HG02943 (cell line): ENCODE measurements at regions not wholly inside any gene's neighbourhood (a gene's known extent, or its start where the extent isn't known, plus 50 kb on each side); places are given as distances from the start of the nearest gene placed in this dataset.

Experiments
- ATAC-seq: cut with Tn5 transposase; IDR thresholded peaks from one replicate; pipeline ENCODE4 v1.9.1; 2021; ENCODE audit warnings: mild to moderate bottlenecking, low read depth, moderate library complexity; ENCODE audit not compliant: unreplicated experiment

- ATAC-seq = no peak
These were observed 107.6 kb downstream of the VEGFA start for GRCh38 chr6:43877463-43878126.

DNA sequence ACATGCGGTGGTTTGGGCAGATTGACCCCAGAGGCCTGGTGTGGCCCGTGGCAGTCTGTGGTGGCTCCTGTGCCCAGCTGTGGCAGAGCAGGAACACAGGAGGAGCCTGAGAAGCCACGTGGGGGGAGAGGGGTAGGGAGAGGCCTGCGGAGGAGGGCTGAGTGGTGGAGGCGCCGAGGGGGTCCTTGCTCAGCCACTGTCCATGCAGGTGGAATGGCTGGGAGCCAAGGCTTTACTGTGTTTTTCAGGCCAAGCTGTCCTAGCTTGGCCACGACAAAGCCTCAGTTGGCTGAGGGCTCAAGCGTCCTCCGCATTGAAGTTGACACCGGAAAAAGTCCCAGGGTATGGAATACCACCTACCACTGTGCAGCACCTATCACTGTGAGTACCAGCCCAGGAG lies 107.0 kb downstream of the VEGFA start:
- no peak for ATAC-seq

GRCh38 chr6:43876602-43877001 lies 106.6 kb downstream of the VEGFA start:
- ATAC-seq = no peak

GRCh38 chr6:43875849-43876572 lies 106.0 kb downstream of the VEGFA start:
- ATAC-seq = no peak

DNA sequence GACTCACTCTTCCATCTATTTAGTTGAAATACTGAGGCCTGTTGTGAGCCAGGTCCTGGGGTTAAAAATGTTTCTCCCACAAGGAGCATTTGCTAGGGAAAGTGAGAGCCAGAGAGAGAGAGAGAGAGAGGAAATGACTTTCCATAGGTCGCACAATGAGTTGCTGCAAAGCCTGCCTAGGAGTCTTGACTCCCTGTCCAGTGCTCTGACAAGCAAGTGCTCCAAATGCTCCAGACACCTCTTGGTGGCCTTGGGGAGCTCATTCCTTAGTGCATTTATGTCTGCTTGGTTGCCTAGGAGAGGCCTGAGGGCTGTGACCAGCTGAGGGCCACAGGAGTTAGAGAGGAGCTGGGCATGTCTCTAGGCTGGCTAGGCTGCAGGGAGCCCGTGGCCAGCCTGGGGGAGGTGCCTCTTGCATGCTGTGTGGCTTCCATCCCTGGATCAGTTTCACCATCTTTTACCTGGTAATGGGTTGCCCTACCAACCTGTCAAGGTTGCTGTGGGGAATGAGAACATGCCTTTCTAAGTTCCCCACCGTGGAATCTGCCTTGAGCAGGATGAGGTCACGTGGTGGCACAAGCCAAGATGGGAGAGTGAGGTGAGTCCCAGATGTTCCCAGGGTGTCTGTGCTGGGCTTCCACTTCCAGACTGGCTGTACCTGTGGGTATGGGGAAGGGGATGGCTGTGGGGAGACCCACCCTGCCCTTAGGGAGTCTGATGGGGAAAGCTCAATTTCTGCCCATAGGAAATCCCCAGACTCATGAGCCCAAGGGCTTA lies 105.0 kb downstream of the VEGFA start:
- ATAC-seq = no peak

DNA sequence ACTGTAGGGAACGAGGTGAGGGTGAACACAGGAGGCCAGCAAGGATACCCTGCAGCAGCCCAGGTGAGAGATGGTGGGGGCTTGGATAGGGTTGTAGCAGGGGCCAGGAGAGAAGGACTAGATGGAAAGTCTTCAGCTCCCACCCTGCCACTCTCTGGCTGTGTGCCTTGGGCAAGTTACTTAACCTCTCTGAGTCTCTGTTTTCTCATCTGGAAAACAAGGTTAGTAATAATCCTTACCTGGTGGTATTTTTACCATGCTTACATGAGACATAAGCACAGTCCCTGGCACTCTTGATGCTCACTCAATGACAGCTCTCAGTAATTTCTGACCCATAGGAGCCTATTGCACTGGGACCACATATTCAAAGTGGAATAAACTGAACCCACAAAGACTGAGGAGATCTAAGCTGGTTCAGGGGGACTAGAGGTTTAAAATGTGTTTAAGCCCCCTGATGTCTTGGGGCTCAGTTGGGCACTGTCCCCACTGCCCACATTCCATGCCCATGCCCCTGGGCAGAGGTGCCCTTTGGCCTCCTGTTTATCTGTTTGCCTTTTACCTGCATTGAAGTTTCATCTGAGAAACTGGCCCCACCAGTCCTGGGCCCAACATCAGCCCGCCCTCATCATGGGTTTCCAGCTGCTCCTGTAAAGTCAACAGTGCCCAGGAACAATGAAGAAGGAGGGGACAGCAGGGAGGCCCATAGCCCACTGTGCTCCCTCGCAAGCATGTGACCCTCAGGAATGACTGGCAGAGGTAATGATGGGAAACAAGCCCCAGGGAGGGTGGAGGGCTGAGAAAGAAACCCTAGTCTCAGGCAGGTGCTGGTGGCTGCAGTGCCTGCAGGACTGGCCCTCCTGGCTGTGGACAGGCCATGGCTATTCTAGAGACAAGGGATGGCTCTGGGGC lies 104.0 kb downstream of the VEGFA start:
- no peak for ATAC-seq

- no peak for ATAC-seq
These were observed 101.9 kb downstream of the VEGFA start for GRCh38 chr6:43871933-43872332.

GRCh38 chr6:43871284-43871683 lies 101.3 kb downstream of the VEGFA start:
- ATAC-seq = no peak

DNA sequence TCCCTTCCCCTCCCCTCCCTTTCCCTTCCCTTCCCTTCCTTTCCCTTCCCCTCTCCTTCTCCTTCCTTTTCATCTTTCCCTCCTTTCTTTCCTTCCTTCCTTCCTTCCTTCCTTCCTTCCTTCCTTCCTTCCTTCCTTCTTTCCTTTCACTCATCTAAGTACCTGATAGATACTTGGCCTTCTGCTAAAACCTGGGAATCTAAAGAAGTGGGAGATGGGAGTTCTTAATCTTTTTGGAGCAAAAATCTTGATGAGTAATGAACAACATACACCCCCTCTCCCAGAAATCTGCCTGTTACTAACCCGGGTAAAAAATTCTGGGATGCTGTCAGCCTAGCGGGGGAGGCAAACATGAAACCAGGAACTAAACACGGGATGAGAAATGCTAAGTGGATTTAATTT lies 100.7 kb downstream of the VEGFA start:
- ATAC-seq = no peak

DNA sequence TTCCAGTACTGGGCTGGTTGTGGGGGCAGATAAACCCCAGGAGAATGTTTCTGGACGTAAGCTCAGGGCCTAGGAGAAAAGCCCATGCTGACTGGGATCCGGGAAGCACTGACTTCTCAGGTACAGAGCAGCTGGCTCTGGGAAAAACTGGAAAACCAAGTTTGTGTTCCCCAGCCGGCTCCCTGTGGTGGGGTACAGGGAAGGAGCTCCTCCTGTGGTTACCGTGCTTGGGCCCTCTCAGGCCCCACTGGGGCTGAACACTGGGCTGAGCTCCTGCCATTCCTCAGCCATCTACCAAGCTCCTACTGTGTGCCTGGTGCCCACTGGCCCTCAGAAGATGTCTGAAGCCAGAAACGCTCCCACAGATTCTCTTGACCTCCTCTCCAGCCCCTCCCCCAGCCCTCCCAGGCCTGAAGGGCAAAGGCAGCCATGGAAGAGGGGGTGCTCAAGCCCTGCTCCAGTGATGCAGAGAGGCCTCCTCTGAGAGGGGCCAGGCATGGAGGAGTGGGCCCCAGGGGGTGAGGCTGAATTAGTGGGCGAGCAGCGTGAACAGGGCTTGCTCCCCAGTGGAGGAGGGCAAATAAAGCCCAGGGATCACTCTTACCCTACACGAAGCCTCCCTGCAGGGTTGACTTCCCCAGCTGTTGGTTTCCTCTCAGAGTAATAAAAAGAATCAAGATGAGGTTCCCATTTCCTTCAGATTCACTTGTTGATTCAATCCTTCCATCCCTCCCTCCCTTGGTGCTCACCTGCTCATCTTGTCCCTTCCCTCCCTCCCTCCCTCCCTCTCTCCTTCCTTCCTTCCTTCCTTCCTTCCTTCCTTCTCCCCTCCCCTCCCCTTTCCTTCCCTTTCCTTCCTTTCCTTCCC lies 100.0 kb downstream of the VEGFA start:
- ATAC-seq = no peak

DNA sequence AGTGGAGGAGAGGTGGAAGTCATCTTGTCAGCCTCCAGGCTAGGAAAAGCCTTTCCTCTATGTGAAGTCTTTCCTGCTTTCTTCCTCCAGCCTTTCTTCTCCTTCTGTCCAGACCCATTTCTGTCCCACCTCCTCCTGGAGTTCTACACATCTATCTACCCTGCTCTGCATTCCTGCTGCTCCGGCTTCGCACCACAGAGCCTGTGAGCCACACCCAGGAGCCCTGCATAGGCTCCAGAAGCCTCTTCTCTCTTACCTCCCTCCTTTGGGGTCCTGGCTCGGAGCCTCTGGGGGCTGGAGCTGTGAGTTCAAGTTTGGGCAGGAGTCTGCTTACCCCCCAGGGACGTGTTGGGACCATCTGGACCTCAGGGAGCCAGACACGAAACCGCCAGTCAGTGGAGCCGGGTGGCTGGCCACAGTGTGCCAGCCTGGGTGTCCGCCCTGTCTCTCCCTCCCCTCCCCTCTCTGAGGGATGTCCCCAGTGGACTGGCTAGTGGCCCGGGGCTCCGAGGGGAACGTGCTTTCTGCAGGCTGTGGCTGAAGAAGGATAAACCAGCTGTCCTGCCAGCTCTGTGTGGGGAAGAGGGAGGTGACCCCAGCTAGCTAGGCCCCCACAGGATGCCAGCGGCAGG lies 99.2 kb downstream of the VEGFA start:
- no peak for ATAC-seq

DNA sequence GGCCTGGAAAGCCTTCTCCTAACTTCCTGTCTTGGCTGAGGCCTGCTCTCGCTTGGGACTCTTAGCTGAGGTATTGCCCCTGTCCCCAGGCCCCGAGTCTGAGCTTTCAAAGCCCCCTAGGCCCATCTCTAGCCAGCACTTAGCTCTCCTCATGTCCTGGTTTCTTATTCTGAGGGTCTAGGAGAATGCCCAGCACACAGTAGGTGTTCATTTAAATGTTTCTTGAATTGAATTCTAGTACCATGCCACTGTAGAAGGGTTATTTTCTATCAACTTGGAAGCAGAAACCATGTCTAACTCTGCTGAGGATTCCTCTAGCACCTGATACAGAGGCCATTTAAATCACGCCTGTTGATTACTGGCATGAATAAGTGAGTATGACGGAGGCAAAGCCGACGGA lies 98.5 kb downstream of the VEGFA start:
- no peak for ATAC-seq

GRCh38 chr6:43867996-43868395 lies 98.0 kb downstream of the VEGFA start:
- ATAC-seq = no peak

DNA sequence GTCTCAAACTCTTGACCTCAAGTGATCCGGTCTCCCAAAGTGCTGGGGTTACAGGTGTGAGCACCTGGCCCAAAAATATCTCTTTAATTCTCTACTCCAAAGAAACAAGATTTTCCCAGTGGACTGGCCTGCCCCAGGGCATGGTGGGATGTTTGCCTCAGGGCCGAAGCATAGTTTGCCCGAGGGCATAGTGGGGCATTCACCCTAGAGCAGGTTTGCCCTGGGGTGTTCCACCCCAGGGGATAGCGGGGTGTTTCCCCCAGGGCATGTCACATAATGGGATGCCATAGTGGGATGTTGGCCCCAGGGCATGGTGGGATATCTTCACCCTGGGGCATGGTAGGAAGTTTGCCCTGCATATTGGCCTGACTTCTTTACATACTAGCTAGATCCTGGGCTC lies 97.2 kb downstream of the VEGFA start:
- no peak for ATAC-seq

GRCh38 chr6:43865932-43866645 lies 96.1 kb downstream of the VEGFA start:
- no peak for ATAC-seq

GRCh38 chr6:43865086-43865485 lies 95.1 kb downstream of the VEGFA start:
- ATAC-seq = no peak

GRCh38 chr6:43862925-43863324 lies 92.9 kb downstream of the VEGFA start:
- no peak for ATAC-seq

- no peak for ATAC-seq
These were observed 91.3 kb downstream of the VEGFA start for GRCh38 chr6:43861212-43861894.
